ENCODE measurements at regions not wholly inside any gene's neighbourhood (a gene's known extent, or its start where the extent isn't known, plus 50 kb on each side); places are given as distances from the start of the nearest gene placed in this dataset.

- H3K23ac ChIP-seq (ENCODE audit: low read depth, low read length) = no peak overlapping the region
- no TSS peak for BruUV-seq (replicated peaks)
- no peaks in the 10 kb centered on the region for H3K9me1 ChIP-seq (ENCODE audit: insufficient read depth, low read length)
- H3K18ac ChIP-seq (ENCODE audit: low read depth, low read length) = no peak overlapping the region
- TF ChIP-seq, protein P1, sequence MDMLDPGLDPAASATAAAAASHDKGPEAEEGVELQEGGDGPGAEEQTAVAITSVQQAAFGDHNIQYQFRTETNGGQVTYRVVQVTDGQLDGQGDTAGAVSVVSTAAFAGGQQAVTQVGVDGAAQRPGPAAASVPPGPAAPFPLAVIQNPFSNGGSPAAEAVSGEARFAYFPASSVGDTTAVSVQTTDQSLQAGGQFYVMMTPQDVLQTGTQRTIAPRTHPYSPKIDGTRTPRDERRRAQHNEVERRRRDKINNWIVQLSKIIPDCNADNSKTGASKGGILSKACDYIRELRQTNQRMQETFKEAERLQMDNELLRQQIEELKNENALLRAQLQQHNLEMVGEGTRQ (IDR thresholded peaks at IDR 0.05; ENCODE audit: low read depth, low read length) = no peak
- no peak for TF ChIP-seq RAD21 (IDR thresholded peaks at IDR 0.05; ENCODE audit: low read length)
- TF ChIP-seq BHLHE40 (IDR thresholded peaks at IDR 0.05; ENCODE audit: low read depth, low read length) = no peak
- no peak for TF ChIP-seq SMC3 (IDR thresholded peaks at IDR 0.05; ENCODE audit: low read depth, low read length)
- no peak for TF ChIP-seq POLR2A (IDR thresholded peaks at IDR 0.05; ENCODE audit: low read depth, low read length)
- TF ChIP-seq, protein P2, sequence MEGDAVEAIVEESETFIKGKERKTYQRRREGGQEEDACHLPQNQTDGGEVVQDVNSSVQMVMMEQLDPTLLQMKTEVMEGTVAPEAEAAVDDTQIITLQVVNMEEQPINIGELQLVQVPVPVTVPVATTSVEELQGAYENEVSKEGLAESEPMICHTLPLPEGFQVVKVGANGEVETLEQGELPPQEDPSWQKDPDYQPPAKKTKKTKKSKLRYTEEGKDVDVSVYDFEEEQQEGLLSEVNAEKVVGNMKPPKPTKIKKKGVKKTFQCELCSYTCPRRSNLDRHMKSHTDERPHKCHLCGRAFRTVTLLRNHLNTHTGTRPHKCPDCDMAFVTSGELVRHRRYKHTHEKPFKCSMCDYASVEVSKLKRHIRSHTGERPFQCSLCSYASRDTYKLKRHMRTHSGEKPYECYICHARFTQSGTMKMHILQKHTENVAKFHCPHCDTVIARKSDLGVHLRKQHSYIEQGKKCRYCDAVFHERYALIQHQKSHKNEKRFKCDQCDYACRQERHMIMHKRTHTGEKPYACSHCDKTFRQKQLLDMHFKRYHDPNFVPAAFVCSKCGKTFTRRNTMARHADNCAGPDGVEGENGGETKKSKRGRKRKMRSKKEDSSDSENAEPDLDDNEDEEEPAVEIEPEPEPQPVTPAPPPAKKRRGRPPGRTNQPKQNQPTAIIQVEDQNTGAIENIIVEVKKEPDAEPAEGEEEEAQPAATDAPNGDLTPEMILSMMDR (conservative IDR thresholded peaks at IDR 0.05; ENCODE audit: low read depth, low read length) = no peak
- no peak for TF ChIP-seq RCOR1 (IDR thresholded peaks at IDR 0.05; ENCODE audit: insufficient replicate concordance, low read length)
- no peak for TF ChIP-seq CHD1 (IDR thresholded peaks at IDR 0.05; ENCODE audit: low read depth, low read length)
- no peak for TF ChIP-seq MXI1 (IDR thresholded peaks at IDR 0.05; ENCODE audit: borderline replicate concordance, low read depth, low read length)
- TF ChIP-seq, protein P3, sequence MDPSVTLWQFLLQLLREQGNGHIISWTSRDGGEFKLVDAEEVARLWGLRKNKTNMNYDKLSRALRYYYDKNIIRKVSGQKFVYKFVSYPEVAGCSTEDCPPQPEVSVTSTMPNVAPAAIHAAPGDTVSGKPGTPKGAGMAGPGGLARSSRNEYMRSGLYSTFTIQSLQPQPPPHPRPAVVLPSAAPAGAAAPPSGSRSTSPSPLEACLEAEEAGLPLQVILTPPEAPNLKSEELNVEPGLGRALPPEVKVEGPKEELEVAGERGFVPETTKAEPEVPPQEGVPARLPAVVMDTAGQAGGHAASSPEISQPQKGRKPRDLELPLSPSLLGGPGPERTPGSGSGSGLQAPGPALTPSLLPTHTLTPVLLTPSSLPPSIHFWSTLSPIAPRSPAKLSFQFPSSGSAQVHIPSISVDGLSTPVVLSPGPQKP (IDR thresholded peaks at IDR 0.05; ENCODE audit: borderline replicate concordance, low read depth, low read length) = no peak
- TF ChIP-seq CEBPB (IDR thresholded peaks at IDR 0.05; ENCODE audit: low read depth, low read length) = no peak
- no peak for TF ChIP-seq MAFK (IDR thresholded peaks at IDR 0.05; ENCODE audit: low read depth, low read length)
- no peak for TF ChIP-seq NFE2L2 (IDR thresholded peaks at IDR 0.05; ENCODE audit: low read depth, low read length)
- no peak overlapping the region for H4K5ac ChIP-seq (ENCODE audit: low read depth, low read length)
- H3K4me1 ChIP-seq (ENCODE audit: control insufficient read depth, insufficient read depth, low read length) = no peaks in the 10 kb centered on the region
- CTCF ChIA-PET = interaction anchor here (0.6 kb wide), 1 partner anchor 35 kb away, joined by 3 read pairs; no protein-coding TSS in a partner anchor
- no peaks in the 10 kb centered on the region for H3K79me1 ChIP-seq (ENCODE audit: low read depth in 1 of 2, low read length in 2 of 2)
- H4K91ac ChIP-seq (ENCODE audit: insufficient read depth, low read depth, low read length) = no peak overlapping the region
- dilution Hi-C loops (cut with HindIII; ENCODE audit: low sequenced_read_pairs, unreplicated experiment) = no loop called here
- H2AK9ac ChIP-seq (replicated peaks; ENCODE audit: low read depth, low read length, poor library complexity) = no peak overlapping the region
- H2BK5ac ChIP-seq (ENCODE audit: low read depth, low read length, poor library complexity, severe bottlenecking) = no peak overlapping the region
- H2AK5ac ChIP-seq (ENCODE audit: low read depth, low read length) = no peak overlapping the region
- H4K20me1 ChIP-seq (ENCODE audit: insufficient read depth, low read length) = no peaks in the 10 kb centered on the region
- POLR2A ChIA-PET (ENCODE audit: unreplicated experiment) = no interaction called here
- in situ Hi-C loops (cut with MboI; ENCODE audit: low sequenced_read_pairs) = no loop called here
- H2BK120ac ChIP-seq (ENCODE audit: low read depth, low read length) = no peak overlapping the region
- no peak overlapping the region for H3K4ac ChIP-seq (ENCODE audit: low read depth, low read length)
- no CpG with 5 or more reads among the region's 3 CpGs for WGBS, 2 experiments (ENCODE audit: extremely low coverage in 2 of 2, insufficient read length in 1 of 2)
- H3K56ac ChIP-seq (ENCODE audit: extremely low read depth, insufficient read depth, low read length) = no peak overlapping the region
- no peak overlapping the region for H2BK20ac ChIP-seq (ENCODE audit: low read depth, low read length)
- intact Hi-C loops (cut with micrococcal nuclease) = no loop called here
- H3K14ac ChIP-seq (replicated peaks; ENCODE audit: low read depth, low read length) = no peak overlapping the region
- no peak overlapping the region for H2AFZ ChIP-seq (replicated peaks; ENCODE audit: low read length, poor library complexity)
- ATAC-seq (ENCODE audit: low read depth) (no peak), DNase-seq (no peak)
- no peak overlapping the region for H3K4me3 ChIP-seq (ENCODE audit: insufficient read depth, low read depth, low read length)
- H2BK15ac ChIP-seq (ENCODE audit: low read depth, low read length) = no peak overlapping the region
- H3K27me3 ChIP-seq (ENCODE audit: control insufficient read depth, insufficient read depth, low read length) = no peaks in the 10 kb centered on the region
- H3K9me3 ChIP-seq (ENCODE audit: control insufficient read depth, insufficient read depth, low read length) = no peaks in the 10 kb centered on the region
- no peak overlapping the region for H3K4me2 ChIP-seq (ENCODE audit: low read depth, low read length)
- no peaks in the 10 kb centered on the region for H3K36me3 ChIP-seq (ENCODE audit: control insufficient read depth, insufficient read depth, low read length)
- H3K9ac ChIP-seq (ENCODE audit: low read depth, low read length) = no peak overlapping the region
- no peak overlapping the region for H3K27ac ChIP-seq (ENCODE audit: insufficient read depth, low read length)
- no peak overlapping the region for H4K8ac ChIP-seq (ENCODE audit: low read depth in 2 of 2, low read length in 2 of 2)
Observed at GRCh38 chr5:51452562-51452961, 69.3 kb downstream of the ISL1 start.
